ENCODE measurements at regions not wholly inside any gene's neighbourhood (a gene's known extent, or its start where the extent isn't known, plus 50 kb on each side); places are given as distances from the start of the nearest gene placed in this dataset.

DNA sequence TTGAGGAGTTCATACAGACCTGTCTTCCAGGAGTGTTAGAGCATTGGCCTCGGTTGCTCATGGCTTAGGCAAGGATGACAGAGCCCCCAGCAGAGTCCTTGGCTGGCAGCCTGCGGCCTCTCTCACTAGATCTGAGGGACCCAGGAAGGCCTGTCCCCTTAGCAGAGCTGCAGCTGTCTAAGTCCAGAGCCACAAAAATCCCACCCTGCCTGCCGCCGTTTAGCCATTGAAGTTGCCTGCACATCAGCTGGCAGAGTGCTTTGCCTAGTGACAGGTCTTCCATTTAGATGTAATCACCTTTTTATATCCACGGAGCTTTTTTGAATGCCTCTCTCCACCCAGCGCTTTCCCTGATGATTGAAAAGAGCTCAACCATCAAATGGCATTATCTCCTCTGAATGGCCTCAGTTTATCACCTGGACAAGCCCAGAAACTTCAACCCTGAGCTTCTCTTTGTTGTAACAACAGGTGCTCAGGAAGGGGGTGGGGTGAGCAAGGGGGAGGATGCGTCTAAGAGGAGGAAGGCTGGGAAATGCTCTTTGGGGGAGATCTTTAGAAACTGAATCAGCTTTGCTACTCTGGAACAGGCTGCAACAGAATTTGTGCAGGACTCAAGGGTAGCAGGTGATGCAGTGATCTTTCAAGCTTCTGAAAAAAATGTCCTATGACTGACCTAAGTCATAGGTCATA is 71.9 kb downstream of the TNP1 start:
- TF ChIP-seq, protein P1, sequence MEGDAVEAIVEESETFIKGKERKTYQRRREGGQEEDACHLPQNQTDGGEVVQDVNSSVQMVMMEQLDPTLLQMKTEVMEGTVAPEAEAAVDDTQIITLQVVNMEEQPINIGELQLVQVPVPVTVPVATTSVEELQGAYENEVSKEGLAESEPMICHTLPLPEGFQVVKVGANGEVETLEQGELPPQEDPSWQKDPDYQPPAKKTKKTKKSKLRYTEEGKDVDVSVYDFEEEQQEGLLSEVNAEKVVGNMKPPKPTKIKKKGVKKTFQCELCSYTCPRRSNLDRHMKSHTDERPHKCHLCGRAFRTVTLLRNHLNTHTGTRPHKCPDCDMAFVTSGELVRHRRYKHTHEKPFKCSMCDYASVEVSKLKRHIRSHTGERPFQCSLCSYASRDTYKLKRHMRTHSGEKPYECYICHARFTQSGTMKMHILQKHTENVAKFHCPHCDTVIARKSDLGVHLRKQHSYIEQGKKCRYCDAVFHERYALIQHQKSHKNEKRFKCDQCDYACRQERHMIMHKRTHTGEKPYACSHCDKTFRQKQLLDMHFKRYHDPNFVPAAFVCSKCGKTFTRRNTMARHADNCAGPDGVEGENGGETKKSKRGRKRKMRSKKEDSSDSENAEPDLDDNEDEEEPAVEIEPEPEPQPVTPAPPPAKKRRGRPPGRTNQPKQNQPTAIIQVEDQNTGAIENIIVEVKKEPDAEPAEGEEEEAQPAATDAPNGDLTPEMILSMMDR (optimal IDR thresholded peaks at IDR 0.05 in 1 of 3, IDR thresholded peaks at IDR 0.05 in 1 of 3, conservative IDR thresholded peaks at IDR 0.05 in 1 of 3; ENCODE audit: extremely low read depth in 1 of 3, insufficient read depth in 2 of 3, low read length in 3 of 3) = no peak
- TF ChIP-seq EZH2 (IDR thresholded peaks at IDR 0.05; ENCODE audit: low read length) = no peak
